K562 (cell line): ENCODE measurements at regions not wholly inside any gene's neighbourhood (a gene's known extent, or its start where the extent isn't known, plus 50 kb on each side); places are given as distances from the start of the nearest gene placed in this dataset.

Experiments
- ATAC-seq: fragments of 200-7000 bp; cut with Tn5 transposase; 3 replicates; pipeline ENCODE4 v1.9.1; 2020; ENCODE audit warnings: moderate library complexity
- BruUV-seq: library from RNA; stranded (reverse); fragments of 400-500 nt; replicated peaks from 2 replicates; lab custom pipeline; 2021; lab: Mats Ljungman, UMichigan
- CTCF ChIA-PET: fragments of 300-600 bp; formaldehyde crosslinking; extraction: SDS; loops from one replicate; lab custom pipeline; 2021; ENCODE audit warnings: low intra/inter-chr PET ratio; lab: Yijun Ruan, JAX
- POLR2A ChIA-PET: fragments of 300-600, 350-650 bp; sonication (Branson Sonifier 250); formaldehyde crosslinking; extraction: SDS; loops from one replicate; lab custom pipeline; 2021; ENCODE audit warnings: antibody characterized with exemption, inconsistent platforms; lab: Yijun Ruan, JAX
- DNase-seq, 4 experiments: peaks; one replicate each; pipeline versions ENCODE4 v3.0.0 to v3.0.0-alpha.2; 2011 to 2018; ENCODE audit warnings: low spot score in 3 of 4, mixed read lengths in 3 of 4; ENCODE audit errors: extremely low read depth in 1 of 4
- FAIRE-seq: peaks from 2 replicates; lab custom pipeline; 2011; peaks lifted over from hg19 to GRCh38; lab: Jason Lieb, UNC
- H2AFZ ChIP-seq: 2 replicates; pipeline ENCODE4 v1.6.0; 2011; ENCODE audit warnings: low read depth, low read length, control low read depth, inconsistent platforms
- H3K27ac ChIP-seq: fragments of 200-600 bp; 3 replicates; pipeline ENCODE4 v1.8.0; 2011; ENCODE audit warnings: low read depth, mild to moderate bottlenecking, control low read depth, inconsistent platforms, low read length, moderate library complexity, mixed read lengths; ENCODE audit errors: extremely low read depth
- H3K27me3 ChIP-seq, 2 experiments: fragments of 300-600 bp in 1 of 2; 2 replicates in 1 of 2; 3 replicates in 1 of 2; pipeline versions ENCODE4 v1.6.0 to v1.8.0; 2011; ENCODE audit warnings: inconsistent platforms in 2 of 2, low read length in 2 of 2, mild to moderate bottlenecking in 1 of 2, mixed read lengths in 1 of 2, moderate library complexity in 1 of 2; ENCODE audit not compliant: control insufficient read depth in 2 of 2, insufficient read depth in 2 of 2
- H3K36me3 ChIP-seq: fragments of 300-600 bp; 3 replicates; pipeline ENCODE4 v1.8.0; 2011; ENCODE audit warnings: mild to moderate bottlenecking, low read length, inconsistent platforms; ENCODE audit not compliant: control insufficient read depth, insufficient read depth
- H3K4me1 ChIP-seq, 2 experiments: fragments of 200-600 bp in 1 of 2; replicated peaks in 1 of 2; 2 replicates in 1 of 2; 3 replicates in 1 of 2; pipeline versions ENCODE4 v1.5.1 to v1.8.0; 2011; ENCODE audit warnings: inconsistent platforms in 2 of 2, low read length in 2 of 2, mild to moderate bottlenecking in 1 of 2, mixed read lengths in 1 of 2, moderate library complexity in 1 of 2; ENCODE audit not compliant: control insufficient read depth in 2 of 2, insufficient read depth in 2 of 2
- H3K4me2 ChIP-seq: 2 replicates; pipeline ENCODE4 v1.6.1; 2011; ENCODE audit warnings: low read length, control low read depth, inconsistent platforms, mixed read lengths; ENCODE audit not compliant: insufficient read depth
- H3K4me3 ChIP-seq: fragments of 200-600 bp; sonication (generic), shearing (Covaris generic); 2 replicates; pipeline ENCODE4 v1.5.1; 2016; ENCODE audit warnings: control low read depth, inconsistent platforms
- H3K79me2 ChIP-seq: fragments of 200-600 bp; 3 replicates; pipeline ENCODE4 v1.8.0; 2011; ENCODE audit warnings: low read length, inconsistent platforms; ENCODE audit not compliant: control insufficient read depth, insufficient read depth
- H3K9ac ChIP-seq, 2 experiments: 2 replicates each; pipeline versions ENCODE4 v1.6.0 to v1.6.1; 2011; ENCODE audit warnings: low read depth in 2 of 2, low read length in 2 of 2, control low read depth in 1 of 2, inconsistent platforms in 1 of 2, mild to moderate bottlenecking in 1 of 2, mixed read lengths in 1 of 2; ENCODE audit not compliant: insufficient read depth in 1 of 2
- H3K9me1 ChIP-seq: one replicate; pipeline ENCODE4 v1.6.0; 2011; ENCODE audit warnings: inconsistent platforms, mild to moderate bottlenecking, low read length, moderate library complexity; ENCODE audit not compliant: control insufficient read depth, insufficient read depth
- H3K9me3 ChIP-seq: replicated peaks from 2 replicates; pipeline ENCODE4 v1.5.1; 2011; ENCODE audit warnings: low read depth, low read length, inconsistent platforms; ENCODE audit not compliant: control insufficient read depth, insufficient read depth
- H4K20me1 ChIP-seq: replicated peaks from 2 replicates; pipeline ENCODE4 v1.6.1; 2011; ENCODE audit warnings: low read length, inconsistent platforms, mixed read lengths; ENCODE audit not compliant: control insufficient read depth, insufficient read depth
- CBX8 ChIP-seq: fragments of 200-600 bp; sonication (generic); IDR thresholded peaks from 2 replicates; pipeline ENCODE4 v1.6.1; 2012; ENCODE audit warnings: borderline replicate concordance, mixed run types, low read depth, mild to moderate bottlenecking, moderate library complexity, mixed read lengths, low read length, control low read depth, inconsistent platforms; ENCODE audit not compliant: poor library complexity, severe bottlenecking; ENCODE audit errors: extremely low read depth
- CCNT2 ChIP-seq: IDR thresholded peaks from 2 replicates; pipeline ENCODE4 v1.6.1; 2011; ENCODE audit warnings: borderline replicate concordance, low read depth, mild to moderate bottlenecking, moderate library complexity, mixed read lengths, low read length; ENCODE audit not compliant: insufficient read length; ENCODE audit errors: extremely low read depth
- DMBX1 ChIP-seq: fragments of 250-450 bp; sonication (Bioruptor Pico); IDR thresholded peaks from 2 replicates; pipeline ENCODE4 v1.8.0; 2022; ENCODE audit warnings: inconsistent platforms, mild to moderate bottlenecking, moderate library complexity, borderline replicate concordance
- HDAC3 ChIP-seq: fragments of 450-650 bp; IDR thresholded peaks from 2 replicates; pipeline ENCODE4 v1.6.1; 2018; ENCODE audit warnings: borderline replicate concordance, mild to moderate bottlenecking, moderate library complexity; ENCODE audit not compliant: partially characterized antibody
- SNIP1 ChIP-seq: fragments of 450-650 bp; IDR thresholded peaks from 2 replicates; pipeline ENCODE4 v1.7.1; 2017; ENCODE audit warnings: low read depth, mild to moderate bottlenecking
- SNRNP70 ChIP-seq: fragments of 200-400 bp; formaldehyde crosslinking; optimal IDR thresholded peaks from 2 replicates; pipeline ENCODE3; 2017; ENCODE audit warnings: low read depth, low read length
- SRF ChIP-seq, 2 experiments: fragments of 250-450, 450-650 bp in 1 of 2; sonication (Bioruptor Pico) in 1 of 2; sonication (generic) in 1 of 2; formaldehyde crosslinking; IDR thresholded peaks; 2 replicates each; pipeline versions ENCODE4 v1.5.0 to v1.5.1; 2020 to 2022; ENCODE audit warnings: mild to moderate bottlenecking in 1 of 2, missing genetic modification reagents in 1 of 2
- TEAD1 ChIP-seq, 2 experiments: fragments of 450-650 bp in 1 of 2; sonication (generic) in 1 of 2; formaldehyde crosslinking; IDR thresholded peaks; 2 replicates each; pipeline versions ENCODE4 v1.4.0 to v1.8.0; 2020 to 2022; ENCODE audit warnings: mild to moderate bottlenecking in 2 of 2, missing genetic modification reagents in 1 of 2
- YY1 ChIP-seq, 3 experiments: IDR thresholded peaks; 2 replicates each; pipeline ENCODE4 v1.6.1; 2011; ENCODE audit warnings: low read length in 2 of 3, mild to moderate bottlenecking in 2 of 3, moderate library complexity in 2 of 3, borderline replicate concordance in 1 of 3, control low read depth in 1 of 3, low read depth in 1 of 3; ENCODE audit not compliant: insufficient read depth in 3 of 3, insufficient replicate concordance in 2 of 3, control insufficient read depth in 1 of 3, insufficient read length in 1 of 3; ENCODE audit errors: extremely low read depth in 1 of 3
- ZBED1 ChIP-seq: IDR thresholded peaks from 2 replicates; pipeline ENCODE4 v1.6.1; 2014
- ZNF282 ChIP-seq: sonication (generic); formaldehyde crosslinking; IDR thresholded peaks from 2 replicates; pipeline ENCODE4 v1.8.1; 2023; ENCODE audit warnings: missing genetic modification reagents
- ZNF589 ChIP-seq: fragments of 200-800 bp; sonication (Bioruptor generic); IDR thresholded peaks from 2 replicates; pipeline ENCODE4 v1.6.1; 2016; ENCODE audit warnings: low read depth, missing genetic modification characterization, missing compliant biosample characterization
- WGBS: fragments of 100-300 bp; shearing (Covaris generic); methylation state at CpG from one replicate; pipeline ENCODE4 v1.1.6; 2016; ENCODE audit warnings: low coverage, mixed read lengths; ENCODE audit not compliant: insufficient coverage; ENCODE audit errors: missing lambda C conversion rate; 5-methylcytosine and 5-hydroxymethylcytosine counted together
- in situ Hi-C: fragments of 300-500 bp; cut with MboI; formaldehyde crosslinking; loops from 4 replicates; pipeline ENCODE4 v1.15.0; 2018; ENCODE audit warnings: inconsistent platforms, mixed read lengths
- intact Hi-C: fragments of 100-400 bp; cut with micrococcal nuclease; formaldehyde crosslinking; loops from 2 replicates; pipeline ENCODE4 v1.14.2; 2022
- TF ChIP-seq, protein P1 (sequence below): fragments of 450-650 bp; IDR thresholded peaks from 2 replicates; pipeline ENCODE4 v1.6.1; 2016
- TF ChIP-seq, protein P2 (sequence below): sonication (generic); formaldehyde crosslinking; IDR thresholded peaks from 2 replicates; pipeline ENCODE4 v1.5.0; 2020; ENCODE audit warnings: missing genetic modification reagents
- TF ChIP-seq, protein P3 (sequence below): sonication (generic); formaldehyde crosslinking; IDR thresholded peaks from 2 replicates; pipeline ENCODE4 v1.8.1; 2023; ENCODE audit warnings: mild to moderate bottlenecking, missing genetic modification reagents
- TF ChIP-seq, protein P4 (sequence below): sonication (generic); formaldehyde crosslinking; IDR thresholded peaks from 2 replicates; pipeline ENCODE4 v1.8.0; 2022; ENCODE audit warnings: mild to moderate bottlenecking, missing genetic modification reagents

DNA sequence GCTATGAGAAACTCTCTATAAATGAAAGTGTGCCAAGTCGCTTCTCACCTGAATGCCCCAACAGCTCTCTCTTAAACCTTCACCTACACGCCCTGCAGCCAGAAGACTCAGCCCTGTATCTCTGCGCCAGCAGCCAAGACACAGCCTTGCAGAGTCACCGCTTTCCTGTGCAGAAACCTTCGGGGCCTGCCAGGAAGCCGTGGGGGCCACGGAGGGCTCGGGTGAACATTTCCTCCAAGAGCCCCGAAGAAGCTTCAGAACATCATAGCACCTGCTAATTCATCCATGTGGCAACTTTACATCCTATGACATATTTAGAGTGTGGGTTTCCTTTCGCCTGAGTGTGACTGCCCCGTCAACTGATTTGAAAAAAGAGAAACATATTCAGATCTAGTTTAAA lies 55.7 kb upstream of the PRSS58 start:
- Histone ChIP-seq H3K9me1 (no peaks in the 10 kb centered on the region), H3K9me3 (no peaks in the 10 kb centered on the region), H3K4me2 (no peak overlapping the region), H3K79me2 (no peaks in the 10 kb centered on the region), H3K27ac (no peak overlapping the region), H4K20me1 (no peaks in the 10 kb centered on the region), H2AFZ (no peak overlapping the region), H3K4me3 (no peak overlapping the region), H3K36me3 (no peaks in the 10 kb centered on the region), H3K4me1 (no peaks in the 10 kb centered on the region), H3K9ac (no peak overlapping the region), H3K27me3 (no peaks in the 10 kb centered on the region; a peak in 1 of 5 replicates)
- CTCF ChIA-PET = interaction anchor here (0.5 kb wide), 1 partner anchor 50 kb away, joined by 3 read pairs; no protein-coding TSS in a partner anchor
- BruUV-seq = no TSS peak
- DNase-seq (no peak), ATAC-seq (peak; percentile 23; the same call in 1 of the 3 replicates), FAIRE-seq (no peak)
- WGBS = 0% methylated on average over 11 of the region's 11 CpGs
- POLR2A ChIA-PET = interaction anchor here (0.6 to 1.1 kb wide), 2 partner anchors 12 to 771 kb away, joined by 3 read pairs; no protein-coding TSS in a partner anchor
- in situ Hi-C loops = no loop called here
- intact Hi-C loops = no loop called here
- TF ChIP-seq SNIP1 (no peak), TEAD1 (CRISPR knock-in tag; IDR thresholded peaks at IDR 0.05) (no peak), HDAC3 (no peak), CCNT2 (no peak), ZNF589 (CRISPR knock-in tag) (no peak), YY1 (IDR thresholded peaks at IDR 0.05; ENCODE audit: borderline replicate concordance in 1 of 3, control insufficient read depth in 1 of 3, extremely low read depth in 1 of 3, insufficient read depth in 3 of 3, insufficient read length in 1 of 3, insufficient replicate concordance in 2 of 3, low read depth in 1 of 3, low read length in 2 of 3) (no peak), ZBED1 (no peak), SNRNP70 (no peak), CBX8 (no peak), SRF (CRISPR knock-in tag; IDR thresholded peaks at IDR 0.05) (no peak), ZNF282 (CRISPR knock-in tag) (no peak), DMBX1 (no peak)
- TF ChIP-seq, protein P1, sequence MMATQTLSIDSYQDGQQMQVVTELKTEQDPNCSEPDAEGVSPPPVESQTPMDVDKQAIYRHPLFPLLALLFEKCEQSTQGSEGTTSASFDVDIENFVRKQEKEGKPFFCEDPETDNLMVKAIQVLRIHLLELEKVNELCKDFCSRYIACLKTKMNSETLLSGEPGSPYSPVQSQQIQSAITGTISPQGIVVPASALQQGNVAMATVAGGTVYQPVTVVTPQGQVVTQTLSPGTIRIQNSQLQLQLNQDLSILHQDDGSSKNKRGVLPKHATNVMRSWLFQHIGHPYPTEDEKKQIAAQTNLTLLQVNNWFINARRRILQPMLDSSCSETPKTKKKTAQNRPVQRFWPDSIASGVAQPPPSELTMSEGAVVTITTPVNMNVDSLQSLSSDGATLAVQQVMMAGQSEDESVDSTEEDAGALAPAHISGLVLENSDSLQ = no peak
- TF ChIP-seq, protein P2, sequence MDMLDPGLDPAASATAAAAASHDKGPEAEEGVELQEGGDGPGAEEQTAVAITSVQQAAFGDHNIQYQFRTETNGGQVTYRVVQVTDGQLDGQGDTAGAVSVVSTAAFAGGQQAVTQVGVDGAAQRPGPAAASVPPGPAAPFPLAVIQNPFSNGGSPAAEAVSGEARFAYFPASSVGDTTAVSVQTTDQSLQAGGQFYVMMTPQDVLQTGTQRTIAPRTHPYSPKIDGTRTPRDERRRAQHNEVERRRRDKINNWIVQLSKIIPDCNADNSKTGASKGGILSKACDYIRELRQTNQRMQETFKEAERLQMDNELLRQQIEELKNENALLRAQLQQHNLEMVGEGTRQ (CRISPR knock-in tag) = no peak
- TF ChIP-seq, protein P3, sequence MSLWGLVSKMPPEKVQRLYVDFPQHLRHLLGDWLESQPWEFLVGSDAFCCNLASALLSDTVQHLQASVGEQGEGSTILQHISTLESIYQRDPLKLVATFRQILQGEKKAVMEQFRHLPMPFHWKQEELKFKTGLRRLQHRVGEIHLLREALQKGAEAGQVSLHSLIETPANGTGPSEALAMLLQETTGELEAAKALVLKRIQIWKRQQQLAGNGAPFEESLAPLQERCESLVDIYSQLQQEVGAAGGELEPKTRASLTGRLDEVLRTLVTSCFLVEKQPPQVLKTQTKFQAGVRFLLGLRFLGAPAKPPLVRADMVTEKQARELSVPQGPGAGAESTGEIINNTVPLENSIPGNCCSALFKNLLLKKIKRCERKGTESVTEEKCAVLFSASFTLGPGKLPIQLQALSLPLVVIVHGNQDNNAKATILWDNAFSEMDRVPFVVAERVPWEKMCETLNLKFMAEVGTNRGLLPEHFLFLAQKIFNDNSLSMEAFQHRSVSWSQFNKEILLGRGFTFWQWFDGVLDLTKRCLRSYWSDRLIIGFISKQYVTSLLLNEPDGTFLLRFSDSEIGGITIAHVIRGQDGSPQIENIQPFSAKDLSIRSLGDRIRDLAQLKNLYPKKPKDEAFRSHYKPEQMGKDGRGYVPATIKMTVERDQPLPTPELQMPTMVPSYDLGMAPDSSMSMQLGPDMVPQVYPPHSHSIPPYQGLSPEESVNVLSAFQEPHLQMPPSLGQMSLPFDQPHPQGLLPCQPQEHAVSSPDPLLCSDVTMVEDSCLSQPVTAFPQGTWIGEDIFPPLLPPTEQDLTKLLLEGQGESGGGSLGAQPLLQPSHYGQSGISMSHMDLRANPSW (CRISPR knock-in tag) = no peak
- TF ChIP-seq, protein P4, sequence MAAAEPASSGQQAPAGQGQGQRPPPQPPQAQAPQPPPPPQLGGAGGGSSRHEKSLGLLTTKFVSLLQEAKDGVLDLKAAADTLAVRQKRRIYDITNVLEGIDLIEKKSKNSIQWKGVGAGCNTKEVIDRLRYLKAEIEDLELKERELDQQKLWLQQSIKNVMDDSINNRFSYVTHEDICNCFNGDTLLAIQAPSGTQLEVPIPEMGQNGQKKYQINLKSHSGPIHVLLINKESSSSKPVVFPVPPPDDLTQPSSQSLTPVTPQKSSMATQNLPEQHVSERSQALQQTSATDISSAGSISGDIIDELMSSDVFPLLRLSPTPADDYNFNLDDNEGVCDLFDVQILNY (CRISPR knock-in tag) = no peak
